GM10266 (cell line): ENCODE measurements at regions not wholly inside any gene's neighbourhood (a gene's known extent, or its start where the extent isn't known, plus 50 kb on each side); places are given as distances from the start of the nearest gene placed in this dataset.

Experiments
- DNase-seq: peaks from one replicate; pipeline ENCODE4 v3.0.0; 2012; ENCODE audit errors: extremely low spot score
- CTCF ChIP-seq: IDR thresholded peaks from 2 replicates; pipeline ENCODE4 v1.5.1; 2012; ENCODE audit warnings: mild to moderate bottlenecking, low read depth; ENCODE audit not compliant: control insufficient read depth, insufficient read depth; ENCODE audit errors: missing control alignments

- DNase-seq, result no peak
- no peak for TF ChIP-seq CTCF
Measured at GRCh38 chr15:96733721-96734120, 403.2 kb downstream of the NR2F2 start.

GRCh38 chr15:96735632-96736240, 405.2 kb downstream of the NR2F2 start:
- no peak for DNase-seq
- TF ChIP-seq CTCF, result no peak

GRCh38 chr15:96736384-96736783, 405.9 kb downstream of the NR2F2 start:
- no peak for TF ChIP-seq CTCF
- DNase-seq, result no peak

- DNase-seq, result no peak
- no peak for TF ChIP-seq CTCF
Measured at GRCh38 chr15:96737408-96737807, 406.9 kb downstream of the NR2F2 start.

GRCh38 chr15:96746665-96747064, 416.2 kb downstream of the NR2F2 start:
- no peak for TF ChIP-seq CTCF
- no peak for DNase-seq

GRCh38 chr15:96747291-96747690, 416.8 kb downstream of the NR2F2 start:
- no peak for TF ChIP-seq CTCF
- DNase-seq, result no peak

- no peak for TF ChIP-seq CTCF
- DNase-seq, result no peak
Measured at GRCh38 chr15:96750361-96750760, 419.9 kb downstream of the NR2F2 start.
